GM18907 (cell line): ENCODE measurements at regions not wholly inside any gene's neighbourhood (a gene's known extent, or its start where the extent isn't known, plus 50 kb on each side); places are given as distances from the start of the nearest gene placed in this dataset.

Experiments
- ATAC-seq: cut with Tn5 transposase; IDR thresholded peaks from one replicate; pipeline ENCODE4 v1.9.1; 2021; ENCODE audit warnings: mild to moderate bottlenecking, moderate library complexity; ENCODE audit not compliant: unreplicated experiment

DNA sequence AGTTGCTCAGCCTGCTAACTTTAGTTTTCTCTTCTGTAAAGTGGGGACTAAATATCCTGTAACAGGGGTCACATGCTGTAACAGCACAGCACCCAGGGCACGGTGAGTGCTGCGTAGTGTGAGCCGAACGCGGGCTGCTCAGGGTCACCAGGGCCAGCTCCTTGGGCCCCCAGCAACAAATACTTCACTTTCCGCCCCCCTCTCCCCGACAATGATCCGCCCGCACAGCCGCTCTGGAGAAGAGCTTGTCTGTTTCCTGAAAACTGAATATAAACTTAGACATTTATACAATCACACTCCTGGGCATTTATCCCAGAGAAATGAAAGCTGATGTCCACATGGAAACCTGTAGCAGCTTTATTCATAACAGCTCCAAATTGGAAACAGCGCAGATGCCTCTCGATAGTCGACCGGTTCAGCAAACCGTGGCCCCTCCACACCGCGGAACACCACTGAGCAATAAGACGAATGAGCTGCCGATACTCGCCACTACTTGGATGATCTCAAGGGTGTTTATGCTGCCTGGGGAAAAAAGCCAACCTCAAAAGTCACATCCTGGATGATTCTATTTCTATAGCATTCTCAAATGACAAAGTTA is 267.2 kb downstream of the PARN start:
- ATAC-seq = no peak

DNA sequence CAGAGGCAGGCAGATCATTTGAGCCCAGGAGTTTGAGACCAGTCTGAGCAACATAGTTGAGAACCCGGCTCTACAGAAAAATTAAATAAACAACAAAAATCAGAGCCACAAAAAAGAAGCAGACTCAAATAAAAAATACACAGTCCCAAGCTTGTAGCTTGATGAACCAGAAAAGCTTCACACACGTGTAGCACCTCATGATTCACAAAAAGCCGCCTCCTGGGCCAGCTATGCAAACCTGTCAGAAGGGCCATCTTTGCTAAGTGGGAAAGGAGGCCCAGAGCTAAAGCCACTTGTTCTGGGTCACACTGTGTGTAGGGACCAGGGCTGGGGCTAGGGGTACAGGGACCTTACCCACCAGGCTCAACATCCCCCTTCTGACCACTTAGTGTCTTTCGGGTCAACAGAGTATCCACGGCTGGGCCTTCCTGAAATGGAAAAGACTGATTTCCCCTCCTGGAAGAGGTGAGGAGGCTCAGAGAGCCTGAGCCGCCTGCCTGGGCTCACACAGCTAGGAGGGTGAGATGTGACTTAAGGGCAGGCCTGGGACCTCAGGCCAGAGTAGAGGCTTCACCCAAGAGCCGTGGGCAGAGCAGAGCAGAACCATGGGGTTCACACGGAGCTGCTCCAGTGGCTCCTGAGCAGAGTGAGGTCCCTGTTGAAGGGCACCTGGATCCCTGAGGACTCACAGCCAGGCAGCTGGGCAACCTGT is 269.6 kb downstream of the PARN start:
- no peak for ATAC-seq

DNA sequence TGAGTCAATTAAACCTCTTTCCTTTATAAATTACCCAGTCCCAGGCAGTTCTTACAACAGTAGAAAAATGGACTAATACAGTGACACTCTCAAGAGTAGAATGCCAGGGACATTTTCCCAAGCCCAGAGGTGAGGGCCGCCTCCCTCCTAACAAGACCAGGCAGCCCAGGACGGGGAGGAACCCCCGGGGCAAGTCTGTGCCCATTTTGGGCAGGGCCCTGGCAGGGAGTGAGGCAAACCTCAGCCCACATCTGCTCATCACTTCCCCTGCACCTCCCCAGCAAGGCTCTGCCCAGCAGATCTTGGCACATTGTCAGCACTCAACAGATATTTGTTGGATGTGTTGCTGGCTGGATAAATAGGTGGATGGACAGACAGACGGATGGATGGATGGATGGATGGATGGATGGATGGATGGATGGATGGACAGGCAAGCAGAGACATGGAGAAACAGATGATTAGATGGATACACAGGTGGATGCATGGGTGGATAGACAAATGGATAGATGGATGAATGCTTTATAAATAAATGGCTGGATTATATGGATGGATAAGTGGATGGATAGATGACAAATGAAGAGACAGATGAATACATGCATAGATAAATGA is 271.3 kb downstream of the PARN start:
- ATAC-seq = no peak

DNA sequence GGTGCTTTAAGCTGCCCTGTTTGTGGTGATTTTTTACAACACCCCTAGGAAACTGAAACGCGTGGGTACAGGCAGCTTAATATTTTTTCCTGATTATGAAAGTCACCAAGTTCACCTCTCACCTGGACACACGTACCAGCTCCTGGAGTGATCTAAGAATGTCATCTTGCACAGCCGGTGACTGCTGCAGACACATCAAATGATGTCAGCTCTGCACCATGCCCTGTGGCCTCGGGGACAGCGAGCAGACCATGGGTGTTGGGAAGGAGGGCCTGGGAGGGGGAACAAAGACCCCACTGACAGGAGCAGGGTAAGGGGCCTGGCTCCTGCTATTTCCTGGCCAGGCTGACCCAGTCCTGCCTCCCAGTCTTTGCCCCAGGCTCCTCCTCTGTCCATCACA is 272.7 kb downstream of the PARN start:
- no peak for ATAC-seq

DNA sequence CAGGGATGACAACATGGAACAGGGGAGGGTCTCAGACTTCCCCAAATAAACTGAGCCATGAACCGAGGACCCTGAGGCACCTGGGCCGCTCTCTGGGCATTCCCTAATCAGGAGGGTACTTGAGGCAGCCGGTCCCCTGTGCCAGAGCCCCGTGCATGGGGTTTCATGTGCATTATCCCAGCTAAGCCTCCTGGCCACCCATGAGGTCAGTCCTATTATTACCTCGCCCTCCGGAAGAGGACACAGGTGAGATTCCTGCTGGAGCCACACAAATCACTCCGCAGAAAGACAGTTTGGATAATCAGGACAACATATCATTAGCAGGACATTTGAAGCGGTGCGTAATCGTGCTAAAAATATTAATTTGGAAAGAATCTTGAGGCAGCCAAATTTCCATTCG is 274.0 kb downstream of the PARN start:
- no peak for ATAC-seq

DNA sequence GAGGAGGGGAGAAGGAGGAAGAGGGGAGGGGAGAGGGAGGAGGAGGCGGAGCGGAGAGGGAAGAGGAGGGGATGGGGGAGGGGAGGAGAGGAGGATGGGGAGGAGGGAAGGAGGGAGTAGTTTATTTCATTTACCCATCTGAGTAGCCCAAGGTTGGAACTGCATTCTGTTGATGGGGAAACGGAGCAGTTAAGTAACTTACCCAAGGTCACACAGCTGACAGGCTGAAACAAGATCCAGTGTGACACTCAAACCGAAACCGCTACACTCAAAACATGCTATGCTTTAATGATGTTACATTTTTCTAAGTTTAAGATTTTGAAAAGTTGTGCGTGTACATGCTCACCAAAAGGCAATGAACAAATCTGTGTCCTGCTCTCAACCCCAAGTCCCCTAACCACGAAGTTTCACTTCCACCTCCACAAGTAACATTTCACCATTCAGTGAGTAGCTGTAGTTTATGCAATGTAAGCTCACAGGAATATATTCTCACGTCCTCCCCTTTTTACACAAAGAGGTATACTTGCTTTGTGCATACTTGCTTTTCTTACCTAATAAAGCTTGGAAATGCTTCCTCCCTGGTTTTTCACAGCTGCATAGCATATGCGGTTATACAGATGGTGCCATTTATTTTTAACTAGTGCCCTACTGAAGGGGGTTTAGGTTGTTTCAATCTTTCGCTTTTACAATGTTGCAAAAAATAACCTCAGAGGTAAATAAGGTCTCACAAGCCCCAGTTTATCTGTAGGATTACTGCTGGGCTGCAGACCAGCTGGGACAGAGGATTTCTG is 275.3 kb downstream of the PARN start:
- peak; percentile 90 for ATAC-seq

DNA sequence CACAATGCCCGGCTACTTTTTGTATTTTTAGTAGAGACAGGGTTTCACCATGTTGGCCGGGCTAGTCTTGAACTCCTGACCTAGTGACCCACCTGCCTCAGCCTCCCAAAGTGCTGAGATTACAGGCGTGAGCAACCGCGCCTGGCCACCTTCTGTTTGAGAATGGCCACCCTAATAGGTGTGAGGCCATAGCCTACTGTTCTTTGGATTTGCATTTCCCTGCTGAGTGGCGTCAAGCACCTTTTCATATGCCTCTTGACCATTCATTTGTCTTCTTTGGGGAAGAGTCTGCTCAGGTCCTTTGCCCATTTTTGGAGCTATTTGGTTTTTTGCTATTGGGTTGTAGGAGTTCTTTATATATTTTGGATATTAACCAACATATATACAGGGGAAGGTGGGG is 276.7 kb downstream of the PARN start:
- no peak for ATAC-seq

DNA sequence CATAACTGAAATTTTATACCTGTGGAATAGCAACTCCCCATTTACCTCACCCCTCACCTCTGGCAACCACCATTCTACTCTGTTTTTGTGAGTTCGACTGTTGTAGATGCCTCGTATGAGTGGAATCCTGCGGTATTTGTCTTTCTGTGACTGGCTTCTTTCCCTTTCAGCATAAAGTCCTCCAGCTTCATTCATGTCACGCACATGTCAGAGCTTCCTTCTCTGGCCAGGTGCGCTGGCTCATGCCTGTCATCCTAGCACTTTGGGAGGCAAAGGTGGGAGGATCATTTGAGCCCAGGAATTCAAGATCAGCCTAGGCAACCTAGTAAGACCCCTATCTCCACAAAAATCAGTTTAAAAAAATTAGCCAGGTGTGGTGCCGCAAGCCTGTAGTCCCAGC is 278.4 kb downstream of the PARN start:
- ATAC-seq = no peak

DNA sequence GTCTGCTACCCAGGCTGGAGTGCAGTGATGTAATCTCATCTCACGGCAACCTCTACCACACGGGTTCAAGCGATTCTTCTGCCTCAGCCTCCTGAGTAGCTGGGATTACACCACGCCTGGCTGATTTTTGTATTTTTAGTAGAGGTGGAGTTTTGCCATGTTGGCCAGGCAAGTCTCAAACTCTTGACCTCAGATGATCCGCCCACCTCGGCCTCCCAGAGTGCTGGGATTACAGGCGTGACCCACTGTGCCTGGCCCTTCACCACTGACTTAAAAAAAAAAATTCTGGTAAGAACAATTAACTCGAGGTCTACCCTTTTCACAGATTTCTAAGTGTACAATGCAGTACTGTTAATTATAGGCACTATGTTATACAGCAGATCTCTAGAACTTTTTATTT is 279.4 kb downstream of the PARN start:
- no peak for ATAC-seq

DNA sequence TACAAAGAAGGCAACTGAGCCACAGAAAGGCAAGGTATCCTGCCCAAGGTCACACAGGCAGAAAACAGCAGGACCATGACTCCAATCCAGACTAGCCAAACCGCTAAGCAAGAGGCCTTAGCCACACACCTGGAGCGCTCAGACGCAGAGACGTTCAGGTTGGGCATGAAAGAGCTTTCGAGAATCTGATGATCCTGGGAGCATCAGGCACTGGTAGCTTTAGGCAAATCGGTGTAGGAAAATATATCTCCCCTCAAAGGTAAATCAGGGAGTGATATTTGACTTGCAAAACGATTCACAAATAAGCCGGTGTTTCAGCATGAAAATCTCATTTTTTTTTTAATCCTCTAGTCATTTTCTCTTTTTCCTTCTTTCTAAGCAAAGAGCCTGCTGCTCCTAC is 279.0 kb downstream of the MRTFB start:
- no peak for ATAC-seq

DNA sequence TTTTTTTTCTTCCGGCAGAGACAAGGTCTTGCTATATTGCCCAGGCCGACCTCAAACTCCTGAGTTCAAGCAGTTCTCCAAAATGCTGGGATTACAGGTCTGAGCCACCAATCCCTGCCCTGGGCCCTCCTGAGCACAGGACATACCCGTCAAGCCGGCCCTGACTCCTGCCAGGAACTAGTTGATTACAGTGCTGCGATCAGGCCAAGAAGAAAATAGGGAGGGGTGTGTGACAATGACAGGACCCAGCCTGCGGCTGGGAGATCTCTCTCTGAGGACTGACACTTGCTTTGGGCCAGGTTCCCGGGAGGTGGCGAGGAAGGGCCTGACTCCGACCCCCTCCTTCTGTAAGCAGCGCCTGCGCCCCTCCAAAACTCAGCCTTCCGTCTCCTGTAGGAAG is 276.6 kb downstream of the MRTFB start:
- no peak for ATAC-seq

DNA sequence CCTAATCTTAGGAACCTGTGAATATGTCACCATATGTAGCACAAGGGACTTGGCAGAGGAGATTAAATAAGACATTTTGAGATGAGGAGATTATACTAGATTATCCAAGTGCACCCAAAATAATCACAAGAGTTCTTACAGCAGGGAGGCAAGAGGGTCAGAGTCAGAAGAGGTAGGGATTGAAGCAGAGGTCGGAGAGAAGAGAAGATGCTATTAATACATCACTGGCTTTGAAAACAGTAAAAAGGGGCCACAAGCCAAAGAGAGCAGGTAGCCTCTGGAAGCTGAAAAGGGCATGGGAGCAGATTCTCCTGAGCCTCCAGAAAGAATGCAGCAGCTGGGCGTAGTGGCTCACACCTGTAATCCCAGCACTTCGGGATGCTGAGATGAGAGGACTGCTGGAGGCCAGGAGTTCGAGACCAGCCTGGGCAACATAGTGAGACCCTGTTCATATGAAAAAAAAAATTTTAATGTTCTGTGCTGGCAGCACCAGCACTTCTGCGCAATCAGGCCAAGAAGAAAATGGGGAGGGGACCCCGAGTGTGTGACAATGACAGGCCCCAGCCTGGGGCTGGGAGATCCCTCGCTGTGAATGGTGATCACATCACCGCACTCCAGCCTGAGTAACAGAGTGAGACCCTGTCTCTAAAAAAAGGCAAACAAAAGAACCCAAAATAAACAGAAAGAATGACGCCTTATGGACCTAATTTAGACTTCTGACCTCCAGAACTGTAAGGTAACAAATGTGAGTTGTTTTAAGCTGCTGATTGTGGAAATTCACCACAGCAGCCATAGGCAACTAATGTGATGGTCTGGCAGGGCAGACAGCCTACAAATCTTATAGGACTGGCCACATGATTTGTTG is 275.4 kb downstream of the MRTFB start:
- no peak for ATAC-seq

DNA sequence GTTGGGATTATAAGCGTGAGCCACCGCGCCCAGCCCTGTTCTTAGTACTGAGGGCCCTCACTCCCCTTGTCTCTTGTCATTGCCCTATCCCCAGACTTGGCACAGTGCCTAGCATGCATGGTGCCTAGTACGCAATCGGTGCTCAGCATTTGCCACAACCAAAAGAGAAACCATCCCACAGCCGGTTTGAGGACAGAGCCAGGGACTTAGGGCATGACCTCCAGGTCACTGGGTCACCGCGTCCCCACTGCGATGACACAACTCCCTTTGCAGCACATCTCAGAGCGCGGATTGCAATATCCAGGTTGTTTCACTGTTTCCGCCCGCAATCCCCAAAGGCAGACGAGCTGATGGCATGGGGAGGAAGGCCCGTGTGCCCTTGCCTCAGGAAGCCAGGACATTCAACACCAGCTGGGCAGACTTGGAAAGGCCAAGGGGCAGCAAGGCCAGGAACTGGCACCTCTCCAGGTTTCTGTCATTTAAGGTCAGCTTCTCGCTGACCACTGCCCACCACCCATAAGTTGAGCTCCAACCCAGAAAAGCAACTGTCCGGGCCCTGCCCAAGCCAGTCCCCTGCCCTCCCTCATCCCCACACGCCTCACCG is 274.5 kb downstream of the MRTFB start:
- ATAC-seq = no peak

DNA sequence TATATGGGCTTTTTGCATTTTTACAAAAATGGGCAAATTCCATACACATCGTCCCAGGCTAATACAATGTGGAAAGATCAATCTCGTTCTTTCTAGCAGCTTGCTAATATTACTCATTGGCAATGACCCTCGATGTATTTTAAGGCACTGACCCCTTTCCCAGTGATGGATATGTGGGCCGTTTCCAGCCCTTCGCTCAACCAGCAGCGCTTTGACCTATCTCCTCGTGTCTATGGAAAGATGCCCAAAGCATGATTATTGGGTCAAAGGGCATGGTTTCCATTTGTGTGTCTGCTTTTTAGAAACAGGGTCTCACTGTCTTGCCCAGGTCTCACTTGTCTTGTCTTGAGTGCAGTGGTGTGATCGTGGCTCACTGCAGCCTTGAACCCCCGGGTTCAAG is 273.8 kb downstream of the MRTFB start:
- ATAC-seq = no peak

DNA sequence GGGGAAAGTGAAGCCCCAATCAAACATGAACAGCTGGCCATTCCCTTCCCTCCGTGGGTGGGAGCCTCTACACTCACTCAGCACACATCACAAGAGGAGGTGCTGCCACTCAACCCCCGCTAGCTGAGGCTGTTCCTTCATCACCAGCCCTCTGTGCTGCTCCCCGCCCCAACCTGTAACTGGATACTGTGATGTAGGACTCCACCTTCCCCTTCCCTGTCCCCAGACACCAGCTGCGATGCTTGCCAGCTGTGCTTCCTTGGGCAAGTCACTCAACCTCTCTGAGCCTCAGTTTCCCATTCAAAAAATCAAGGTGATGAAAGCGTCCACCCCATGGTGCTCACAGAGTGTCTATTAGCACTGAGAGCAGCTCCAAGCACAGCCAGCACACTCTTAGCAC is 273.2 kb downstream of the MRTFB start:
- ATAC-seq = no peak

DNA sequence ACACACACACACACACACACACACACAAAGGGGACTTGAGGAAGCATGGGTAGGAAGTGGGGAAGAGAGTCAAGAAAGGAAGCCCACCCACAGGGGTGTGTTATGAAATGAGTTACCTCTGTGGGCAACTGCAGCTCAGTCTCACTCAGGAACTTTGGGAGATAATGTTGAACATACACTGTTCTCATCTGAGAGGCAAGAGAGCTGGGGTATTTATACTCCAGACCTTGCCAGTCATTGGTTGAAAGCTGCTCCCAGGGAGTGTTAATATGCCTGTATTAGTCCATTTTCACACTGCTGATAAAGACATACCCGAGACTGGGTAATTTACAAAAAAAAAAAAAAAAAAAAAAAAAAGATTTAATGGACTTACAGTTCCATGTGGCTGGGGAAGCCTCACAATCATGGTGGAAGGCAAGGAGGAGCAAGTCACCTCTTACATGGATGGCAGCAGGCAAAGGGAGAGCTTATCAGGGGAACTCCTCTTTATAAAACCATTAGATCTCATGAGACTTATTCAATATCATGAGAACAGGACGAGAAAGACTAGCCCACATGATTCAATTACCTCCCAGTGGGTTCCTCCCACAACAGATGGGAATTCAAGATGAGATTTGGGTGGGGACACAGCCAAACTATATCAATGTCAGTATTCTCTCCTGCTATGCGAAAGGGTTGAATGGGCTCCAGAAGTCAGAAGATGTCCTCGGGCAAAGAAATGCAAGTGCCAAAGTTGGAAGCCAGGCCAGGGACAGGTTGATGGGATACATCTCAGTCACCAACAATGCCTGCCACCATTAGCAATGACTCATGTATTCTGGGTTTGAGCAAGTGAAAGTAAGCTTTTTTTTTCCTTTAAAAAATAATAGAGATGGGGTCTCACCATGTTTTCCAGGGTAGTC is 270.5 kb downstream of the MRTFB start:
- ATAC-seq = no peak

DNA sequence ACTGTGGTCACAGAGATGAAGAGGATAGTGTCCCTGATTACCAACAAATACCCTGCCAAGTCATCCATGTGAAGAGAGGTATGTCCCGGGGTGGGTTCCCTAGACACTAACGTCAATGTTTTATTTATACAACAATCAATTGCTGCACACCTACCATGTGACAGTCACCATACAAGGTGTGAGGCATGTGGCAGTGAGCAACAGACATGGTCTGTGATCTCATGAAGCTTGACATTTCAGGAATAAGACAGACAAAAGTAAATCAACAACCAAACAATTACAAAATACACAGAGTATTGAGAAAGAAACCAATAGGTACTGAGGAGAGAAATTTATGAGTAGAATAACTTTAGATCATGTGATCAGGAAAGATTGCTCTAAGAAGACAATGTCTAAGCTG is 268.6 kb downstream of the MRTFB start:
- no peak for ATAC-seq

DNA sequence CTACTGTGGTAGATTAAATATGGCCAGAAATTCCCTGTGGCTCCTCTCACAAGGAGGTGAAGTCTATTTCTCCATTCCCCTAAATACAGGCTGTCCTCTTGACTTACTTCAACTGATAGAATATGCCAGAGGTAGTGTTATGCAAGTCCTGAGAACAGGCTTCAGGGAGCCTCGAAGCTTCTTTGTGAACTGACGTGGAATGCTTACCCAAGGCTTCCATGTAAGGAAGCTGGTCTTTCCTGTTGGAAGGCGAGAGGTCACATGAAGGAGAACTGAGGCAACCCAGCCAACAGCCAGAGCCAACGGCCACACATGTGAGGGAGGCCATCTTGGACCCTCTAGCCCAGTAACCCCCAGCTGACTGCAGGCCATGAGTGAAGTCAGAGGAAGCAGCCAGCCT is 267.9 kb downstream of the MRTFB start:
- no peak for ATAC-seq

DNA sequence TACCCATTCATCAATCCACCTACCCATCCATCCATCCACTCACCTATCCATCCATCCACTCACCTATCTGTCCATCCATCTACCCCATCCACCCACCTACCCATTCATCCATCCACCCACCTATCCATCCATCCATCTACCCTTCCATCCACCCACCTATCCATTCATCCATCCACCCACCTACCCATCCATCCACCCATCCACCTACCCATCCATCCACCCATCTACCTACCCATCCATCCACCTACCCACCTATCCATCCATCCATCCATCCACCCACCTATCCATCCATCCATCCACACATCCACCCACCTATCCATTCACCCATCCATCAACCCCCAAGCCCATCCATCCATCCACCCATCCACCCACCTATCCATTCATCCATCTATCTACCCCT is 267.1 kb downstream of the MRTFB start:
- ATAC-seq = no peak
